Heart left ventricle (tissue), 13 donors: ENCODE measurements at regions not wholly inside any gene's neighbourhood (a gene's known extent, or its start where the extent isn't known, plus 50 kb on each side); places are given as distances from the start of the nearest gene placed in this dataset.

Experiments
- CTCF ChIP-seq, 12 donors: fragments of 200-600 bp; sonication (generic) in 4 of 12; IDR thresholded peaks; one replicate each; pipeline versions ENCODE4 v1.5.0 to v1.8.0; 2018 to 2022; ENCODE audit warnings: antibody characterized with exemption in 12 of 12, mild to moderate bottlenecking in 5 of 12
- POLR2A ChIP-seq, 2 donors: fragments of 450-650 bp; IDR thresholded peaks; one replicate each; pipeline ENCODE4 v1.6.1; 2017; ENCODE audit warnings: antibody characterized with exemption in 2 of 2, mild to moderate bottlenecking in 2 of 2, moderate library complexity in 2 of 2
- donor health status: ischemic (EF 13 %, LVEDD 7.1; RV severe dilation, severe dysfunction).
- donor health status: DM: no; HTN: yes; CAD: no.
- donor health status: DM: no; HTN: no; CAD: no.
- donor health status: ischemic (EF 25% LVEDD 6.9; RV normal size, moderate dysfunction).
- donor health status: ischemic (EF 25% LVEDD 5.7; RV mildly dilated, moderate dysfunction).
- donor health status: ischemic (EF 35%, LVEDD 5.7; RV mildly dilated, moderate dysfunction).
- donor health status: nonischemic (EF 11% LVEDD 7.7; RV severe dilation, severe dysfunction).
- donor health status: DM: yes; HTN: yes; CAD: no.
- donor health status: PGD.
- donor health status: ischemic (EF 29% LVEDD 5.4; RV normal size, mild dysfunction).
- donor health status: nonischemic (EF 23%, LVEDD 6.1; RV moderate dilation, normal function).

- TF ChIP-seq POLR2A (IDR thresholded peaks at IDR 0.05) (no peak), CTCF (IDR thresholded peaks at IDR 0.05) (no peak)
These were observed 145.1 kb downstream of the NXNL2 start for GRCh38 chr9:88680041-88680440.
